ENCODE measurements at regions not wholly inside any gene's neighbourhood (a gene's known extent, or its start where the extent isn't known, plus 50 kb on each side); places are given as distances from the start of the nearest gene placed in this dataset.

GRCh38 chr6:42507195-42507594 lies 55.5 kb upstream of the TRERF1 start:
- Histone ChIP-seq H3K27ac (no peak overlapping the region), H3K9me3 (ENCODE audit: insufficient read depth, low read depth) (no peaks in the 10 kb centered on the region), H3K36me3 (ENCODE audit: low read depth) (no peaks in the 10 kb centered on the region), H2AFZ (no peak overlapping the region), H3K9me2 (ENCODE audit: insufficient read depth) (no peaks in the 10 kb centered on the region), H3K4me2 (no peak overlapping the region), H3K27me3 (ENCODE audit: insufficient read depth, low read depth) (no peaks in the 10 kb centered on the region), H3K4me1 (replicated peaks; ENCODE audit: insufficient read depth) (peaks cover 11% of the 10 kb centered on the region; the same call in 1 of the 2 replicates), H3F3A (ENCODE audit: insufficient read depth, low read depth) (peaks cover 10% of the 10 kb centered on the region; the same call in 1 of the 2 replicates), H3K79me2 (ENCODE audit: low read depth) (no peaks in the 10 kb centered on the region), H3K4me3 (no peak overlapping the region), H4K20me1 (ENCODE audit: insufficient read depth) (no peaks in the 10 kb centered on the region)
- TF ChIP-seq EZH2 (IDR thresholded peaks at IDR 0.05; ENCODE audit: low read depth) (no peak), CTCF (conservative IDR thresholded peaks at IDR 0.05) (no peak)
- no peak for DNase-seq
- no TSS peak for BruUV-seq (replicated peaks)
- ChIA-PET POLR2A (ENCODE audit: unreplicated experiment) (no interaction called here), CTCF (no interaction called here)
- intact Hi-C loops (cut with micrococcal nuclease; ENCODE audit: unreplicated experiment): no loop called here

GRCh38 chr6:42506070-42506469 lies 54.3 kb upstream of the TRERF1 start:
- Histone ChIP-seq H3K4me1 (replicated peaks; ENCODE audit: insufficient read depth) (peaks cover 11% of the 10 kb centered on the region; the same call in 1 of the 2 replicates), H3F3A (ENCODE audit: insufficient read depth, low read depth) (peaks cover 10% of the 10 kb centered on the region; the same call in 1 of the 2 replicates), H2AFZ (no peak overlapping the region), H3K27me3 (ENCODE audit: insufficient read depth, low read depth) (no peaks in the 10 kb centered on the region), H3K27ac (peak overlapping the region; percentile 71), H3K4me3 (no peak overlapping the region), H3K9me3 (ENCODE audit: insufficient read depth, low read depth) (no peaks in the 10 kb centered on the region), H3K9me2 (ENCODE audit: insufficient read depth) (no peaks in the 10 kb centered on the region), H3K79me2 (ENCODE audit: low read depth) (no peaks in the 10 kb centered on the region), H3K36me3 (ENCODE audit: low read depth) (no peaks in the 10 kb centered on the region), H4K20me1 (ENCODE audit: insufficient read depth) (no peaks in the 10 kb centered on the region), H3K4me2 (peak overlapping the region; percentile 49)
- no TSS peak for BruUV-seq (replicated peaks)
- TF ChIP-seq CTCF (conservative IDR thresholded peaks at IDR 0.05): no peak
- CTCF ChIA-PET: no interaction called here
- intact Hi-C loops (cut with micrococcal nuclease; ENCODE audit: unreplicated experiment): no loop called here
- POLR2A ChIA-PET (ENCODE audit: unreplicated experiment): interaction anchor here (0.6 kb wide), 1 partner anchor 17 kb away, joined by 7 read pairs; no protein-coding TSS in a partner anchor
- DNase-seq: no peak

- Histone ChIP-seq H4K20me1 (ENCODE audit: insufficient read depth) (no peaks in the 10 kb centered on the region), H3K79me2 (ENCODE audit: low read depth) (no peaks in the 10 kb centered on the region), H3K9me2 (ENCODE audit: insufficient read depth) (no peaks in the 10 kb centered on the region), H3K4me1 (replicated peaks; ENCODE audit: insufficient read depth) (peaks cover 11% of the 10 kb centered on the region; the same call in 1 of the 2 replicates), H2AFZ (peak overlapping the region; percentile 71; the same call in 1 of the 2 replicates), H3K4me2 (peak overlapping the region; percentile 49), H3K27ac (peak overlapping the region; percentile 71), H3K9me3 (ENCODE audit: insufficient read depth, low read depth) (no peaks in the 10 kb centered on the region), H3K36me3 (ENCODE audit: low read depth) (no peaks in the 10 kb centered on the region), H3F3A (ENCODE audit: insufficient read depth, low read depth) (peaks cover 10% of the 10 kb centered on the region; the same call in 1 of the 2 replicates), H3K27me3 (ENCODE audit: insufficient read depth, low read depth) (no peaks in the 10 kb centered on the region), H3K4me3 (peak overlapping the region; percentile 39; the same call in 1 of the 2 replicates)
- POLR2A ChIA-PET (ENCODE audit: unreplicated experiment): interaction anchor here (0.6 to 1.4 kb wide), 2 partner anchors 19 to 29 kb away, joined by 3 read pairs; no protein-coding TSS in a partner anchor
- BruUV-seq (replicated peaks): TSS peak; percentile 82
- CTCF ChIA-PET: interaction anchor here (0.6 kb wide), 2 partner anchors 633 to 1201 kb away, joined by 4 read pairs; no protein-coding TSS in a partner anchor
- TF ChIP-seq CTCF (conservative IDR thresholded peaks at IDR 0.05): no peak
- no peak for TF ChIP-seq EZH2 (IDR thresholded peaks at IDR 0.05; ENCODE audit: low read depth)
- DNase-seq: peak in 1 of 2 experiments; percentile 56
- intact Hi-C loops (cut with micrococcal nuclease; ENCODE audit: unreplicated experiment): no loop called here
Measured at GRCh38 chr6:42505385-42505718, 53.6 kb upstream of the TRERF1 start.

Data from PC-9 (cell line).